HepG2 (cell line): ENCODE measurements at regions not wholly inside any gene's neighbourhood (a gene's known extent, or its start where the extent isn't known, plus 50 kb on each side); places are given as distances from the start of the nearest gene placed in this dataset.

Source experiments
- ATF2 ChIP-seq: sonication (generic); formaldehyde crosslinking; IDR thresholded peaks from 2 replicates; pipeline ENCODE4 v1.4.0; 2020; ENCODE audit warnings: missing genetic modification reagents
- ELF4 ChIP-seq: sonication (generic); formaldehyde crosslinking; IDR thresholded peaks from 2 replicates; pipeline ENCODE4 v1.5.0; 2020; ENCODE audit warnings: missing genetic modification reagents, mild to moderate bottlenecking, moderate library complexity, borderline replicate concordance
- MAZ ChIP-seq, 2 experiments: sonication (generic) in 1 of 2; formaldehyde crosslinking in 1 of 2; IDR thresholded peaks; 2 replicates each; pipeline versions ENCODE4 v1.5.0 to v1.6.1; 2012 to 2020; ENCODE audit warnings: low read depth in 2 of 2, mild to moderate bottlenecking in 2 of 2, borderline replicate concordance in 1 of 2, improper control_type of control experiment in 1 of 2, low read length in 1 of 2, missing genetic modification reagents in 1 of 2, moderate library complexity in 1 of 2

- TF ChIP-seq ELF4 (CRISPR knock-in tag) (no peak), MAZ (IDR thresholded peaks at IDR 0.05; ENCODE audit: borderline replicate concordance, low read depth, low read length) (no peak), MAZ (CRISPR knock-in tag; IDR thresholded peaks at IDR 0.05; ENCODE audit: low read depth) (no peak), ATF2 (CRISPR knock-in tag) (no peak)
Observed at GRCh38 chr18:75496151-75496550, 68.6 kb upstream of the SMIM21 start.
